ENCODE measurements at regions not wholly inside any gene's neighbourhood (a gene's known extent, or its start where the extent isn't known, plus 50 kb on each side); places are given as distances from the start of the nearest gene placed in this dataset.

DNA sequence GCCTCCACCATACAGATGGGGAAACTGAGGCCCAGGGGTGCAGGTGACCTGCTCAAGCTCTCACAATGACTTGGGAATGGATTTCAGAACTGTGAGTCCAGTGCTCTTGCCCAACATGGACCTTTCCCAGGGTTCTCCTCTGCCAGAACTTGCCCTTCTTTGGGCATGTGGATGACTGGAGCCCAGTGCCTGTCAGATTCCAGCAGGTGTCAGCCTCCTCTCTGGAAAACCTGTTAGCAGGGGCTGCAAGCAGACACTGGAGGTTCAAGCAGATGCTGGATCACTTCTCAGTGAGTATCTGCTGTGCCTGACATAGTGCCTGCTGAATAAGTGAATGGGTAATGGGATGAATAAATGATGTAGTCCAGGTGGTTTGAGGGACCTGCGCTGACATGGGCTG lies 314.2 kb upstream of the POU3F1 start:
- Histone ChIP-seq H3K4me2 (ENCODE audit: low read length) (no peak overlapping the region), H3K9me3 (ENCODE audit: low read length) (no peaks in the 10 kb centered on the region), H3K9me2 (ENCODE audit: low read depth, low read length) (no peaks in the 10 kb centered on the region), H3F3A (ENCODE audit: insufficient read depth, low read length) (no peaks in the 10 kb centered on the region), H3K27ac (ENCODE audit: low read depth, low read length, poor library complexity, severe bottlenecking) (no peak overlapping the region), H4K20me1 (ENCODE audit: insufficient read depth, low read length) (no peaks in the 10 kb centered on the region), H3K79me2 (ENCODE audit: insufficient read depth, low read length) (no peaks in the 10 kb centered on the region), H3K9ac (ENCODE audit: low read length) (no peak overlapping the region), H3K4me1 (ENCODE audit: insufficient read depth, low read length, severe bottlenecking) (no peaks in the 10 kb centered on the region), H3K4me3 (ENCODE audit: low read depth, low read length, poor library complexity, severe bottlenecking) (no peak overlapping the region), H3K27me3 (ENCODE audit: insufficient read depth, low read length) (no peaks in the 10 kb centered on the region; the same call in 1 of the 2 replicates), H3K36me3 (ENCODE audit: insufficient read depth, low read length) (no peaks in the 10 kb centered on the region), H2AFZ (ENCODE audit: low read length) (no peak overlapping the region)
- TF ChIP-seq, protein P1, sequence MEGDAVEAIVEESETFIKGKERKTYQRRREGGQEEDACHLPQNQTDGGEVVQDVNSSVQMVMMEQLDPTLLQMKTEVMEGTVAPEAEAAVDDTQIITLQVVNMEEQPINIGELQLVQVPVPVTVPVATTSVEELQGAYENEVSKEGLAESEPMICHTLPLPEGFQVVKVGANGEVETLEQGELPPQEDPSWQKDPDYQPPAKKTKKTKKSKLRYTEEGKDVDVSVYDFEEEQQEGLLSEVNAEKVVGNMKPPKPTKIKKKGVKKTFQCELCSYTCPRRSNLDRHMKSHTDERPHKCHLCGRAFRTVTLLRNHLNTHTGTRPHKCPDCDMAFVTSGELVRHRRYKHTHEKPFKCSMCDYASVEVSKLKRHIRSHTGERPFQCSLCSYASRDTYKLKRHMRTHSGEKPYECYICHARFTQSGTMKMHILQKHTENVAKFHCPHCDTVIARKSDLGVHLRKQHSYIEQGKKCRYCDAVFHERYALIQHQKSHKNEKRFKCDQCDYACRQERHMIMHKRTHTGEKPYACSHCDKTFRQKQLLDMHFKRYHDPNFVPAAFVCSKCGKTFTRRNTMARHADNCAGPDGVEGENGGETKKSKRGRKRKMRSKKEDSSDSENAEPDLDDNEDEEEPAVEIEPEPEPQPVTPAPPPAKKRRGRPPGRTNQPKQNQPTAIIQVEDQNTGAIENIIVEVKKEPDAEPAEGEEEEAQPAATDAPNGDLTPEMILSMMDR (IDR thresholded peaks at IDR 0.05; ENCODE audit: low read length), result no peak
- no peak for TF ChIP-seq EZH2 (IDR thresholded peaks at IDR 0.05; ENCODE audit: borderline replicate concordance, low read length)

DNA sequence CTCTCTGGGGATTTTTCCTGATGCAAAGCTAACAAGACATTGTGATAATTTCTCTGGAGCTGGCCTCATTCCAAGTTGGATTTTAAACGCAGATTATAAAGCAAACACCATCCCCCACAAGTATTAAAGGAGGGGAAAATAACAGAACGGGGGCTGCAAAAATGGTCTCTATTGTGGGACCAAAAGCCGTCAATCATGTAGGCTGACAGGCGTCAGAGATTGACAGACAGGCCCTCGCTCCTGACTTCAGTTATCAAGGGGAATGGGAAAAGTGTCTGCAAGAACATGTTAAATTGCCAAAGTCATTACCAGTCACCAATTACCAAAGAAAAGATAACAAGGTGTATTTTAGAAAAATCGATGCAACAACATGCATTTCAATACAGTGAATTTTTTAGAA lies 307.4 kb upstream of the POU3F1 start:
- no peaks in the 10 kb centered on the region for H3K9me3 ChIP-seq (ENCODE audit: low read length)
- H3K9me2 ChIP-seq (ENCODE audit: low read depth, low read length), result no peaks in the 10 kb centered on the region
- no peaks in the 10 kb centered on the region for H3K79me2 ChIP-seq (ENCODE audit: insufficient read depth, low read length)
- TF ChIP-seq EZH2 (IDR thresholded peaks at IDR 0.05; ENCODE audit: borderline replicate concordance, low read length), result no peak
- TF ChIP-seq, protein P1 (IDR thresholded peaks at IDR 0.05; ENCODE audit: low read length), result no peak
- no peak overlapping the region for H3K4me2 ChIP-seq (ENCODE audit: low read length)
- no peaks in the 10 kb centered on the region for H4K20me1 ChIP-seq (ENCODE audit: insufficient read depth, low read length)
- H3K4me3 ChIP-seq (ENCODE audit: low read depth, low read length, poor library complexity, severe bottlenecking), result no peak overlapping the region
- no peak overlapping the region for H2AFZ ChIP-seq (ENCODE audit: low read length)
- no peaks in the 10 kb centered on the region for H3K4me1 ChIP-seq (ENCODE audit: insufficient read depth, low read length, severe bottlenecking)
- H3K27me3 ChIP-seq (ENCODE audit: insufficient read depth, low read length), result no peaks in the 10 kb centered on the region; the same call in 1 of the 2 replicates
- no peaks in the 10 kb centered on the region for H3K36me3 ChIP-seq (ENCODE audit: insufficient read depth, low read length)
- H3F3A ChIP-seq (ENCODE audit: insufficient read depth, low read length), result no peaks in the 10 kb centered on the region
- no peak overlapping the region for H3K27ac ChIP-seq (ENCODE audit: low read depth, low read length, poor library complexity, severe bottlenecking)
- no peak overlapping the region for H3K9ac ChIP-seq (ENCODE audit: low read length)

DNA sequence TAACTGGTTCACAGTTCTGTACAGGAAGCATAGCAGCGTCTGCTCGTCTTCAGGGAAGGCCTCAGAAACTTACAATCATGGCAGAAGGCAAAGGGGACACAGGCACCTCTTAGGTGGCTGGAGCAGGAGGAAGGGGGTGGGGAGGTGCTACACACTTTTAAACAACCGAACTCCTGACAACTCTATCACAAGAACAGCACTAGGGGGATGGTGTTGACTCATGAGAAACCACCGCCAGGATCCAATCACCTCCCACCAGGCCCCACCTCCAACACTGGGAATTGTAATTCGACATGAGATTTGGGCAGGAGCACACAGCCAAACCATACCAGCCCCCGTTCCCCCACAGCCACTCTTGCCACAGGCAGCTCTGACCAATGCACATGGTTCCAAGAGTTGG lies 306.3 kb upstream of the POU3F1 start:
- Histone ChIP-seq H2AFZ (ENCODE audit: low read length) (no peak overlapping the region), H3K9ac (ENCODE audit: low read length) (no peak overlapping the region), H4K20me1 (ENCODE audit: insufficient read depth, low read length) (no peaks in the 10 kb centered on the region), H3K4me1 (ENCODE audit: insufficient read depth, low read length, severe bottlenecking) (no peaks in the 10 kb centered on the region), H3K27me3 (ENCODE audit: insufficient read depth, low read length) (no peaks in the 10 kb centered on the region; the same call in 1 of the 2 replicates), H3F3A (ENCODE audit: insufficient read depth, low read length) (no peaks in the 10 kb centered on the region), H3K4me3 (ENCODE audit: low read depth, low read length, poor library complexity, severe bottlenecking) (no peak overlapping the region), H3K9me3 (ENCODE audit: low read length) (no peaks in the 10 kb centered on the region), H3K4me2 (ENCODE audit: low read length) (no peak overlapping the region), H3K27ac (ENCODE audit: low read depth, low read length, poor library complexity, severe bottlenecking) (no peak overlapping the region), H3K79me2 (ENCODE audit: insufficient read depth, low read length) (no peaks in the 10 kb centered on the region), H3K36me3 (ENCODE audit: insufficient read depth, low read length) (no peaks in the 10 kb centered on the region), H3K9me2 (ENCODE audit: low read depth, low read length) (no peaks in the 10 kb centered on the region)
- TF ChIP-seq EZH2 (IDR thresholded peaks at IDR 0.05; ENCODE audit: borderline replicate concordance, low read length), result no peak
- TF ChIP-seq, protein P1 (IDR thresholded peaks at IDR 0.05; ENCODE audit: low read length), result no peak

All from OCI-LY1 (cell line).